ENCODE measurements at regions not wholly inside any gene's neighbourhood (a gene's known extent, or its start where the extent isn't known, plus 50 kb on each side); places are given as distances from the start of the nearest gene placed in this dataset.

GRCh38 chr2:125564471-125564870 is 1091.5 kb upstream of the GYPC start (continued):
- TF ChIP-seq, protein P1, sequence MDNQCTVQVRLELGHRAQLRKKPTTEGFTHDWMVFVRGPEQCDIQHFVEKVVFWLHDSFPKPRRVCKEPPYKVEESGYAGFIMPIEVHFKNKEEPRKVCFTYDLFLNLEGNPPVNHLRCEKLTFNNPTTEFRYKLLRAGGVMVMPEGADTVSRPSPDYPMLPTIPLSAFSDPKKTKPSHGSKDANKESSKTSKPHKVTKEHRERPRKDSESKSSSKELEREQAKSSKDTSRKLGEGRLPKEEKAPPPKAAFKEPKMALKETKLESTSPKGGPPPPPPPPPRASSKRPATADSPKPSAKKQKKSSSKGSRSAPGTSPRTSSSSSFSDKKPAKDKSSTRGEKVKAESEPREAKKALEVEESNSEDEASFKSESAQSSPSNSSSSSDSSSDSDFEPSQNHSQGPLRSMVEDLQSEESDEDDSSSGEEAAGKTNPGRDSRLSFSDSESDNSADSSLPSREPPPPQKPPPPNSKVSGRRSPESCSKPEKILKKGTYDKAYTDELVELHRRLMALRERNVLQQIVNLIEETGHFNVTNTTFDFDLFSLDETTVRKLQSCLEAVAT (IDR thresholded peaks at IDR 0.05), result no peak
- no peak for TF ChIP-seq SREBF2 (IDR thresholded peaks at IDR 0.05; ENCODE audit: low read length)
- TF ChIP-seq, protein P2, sequence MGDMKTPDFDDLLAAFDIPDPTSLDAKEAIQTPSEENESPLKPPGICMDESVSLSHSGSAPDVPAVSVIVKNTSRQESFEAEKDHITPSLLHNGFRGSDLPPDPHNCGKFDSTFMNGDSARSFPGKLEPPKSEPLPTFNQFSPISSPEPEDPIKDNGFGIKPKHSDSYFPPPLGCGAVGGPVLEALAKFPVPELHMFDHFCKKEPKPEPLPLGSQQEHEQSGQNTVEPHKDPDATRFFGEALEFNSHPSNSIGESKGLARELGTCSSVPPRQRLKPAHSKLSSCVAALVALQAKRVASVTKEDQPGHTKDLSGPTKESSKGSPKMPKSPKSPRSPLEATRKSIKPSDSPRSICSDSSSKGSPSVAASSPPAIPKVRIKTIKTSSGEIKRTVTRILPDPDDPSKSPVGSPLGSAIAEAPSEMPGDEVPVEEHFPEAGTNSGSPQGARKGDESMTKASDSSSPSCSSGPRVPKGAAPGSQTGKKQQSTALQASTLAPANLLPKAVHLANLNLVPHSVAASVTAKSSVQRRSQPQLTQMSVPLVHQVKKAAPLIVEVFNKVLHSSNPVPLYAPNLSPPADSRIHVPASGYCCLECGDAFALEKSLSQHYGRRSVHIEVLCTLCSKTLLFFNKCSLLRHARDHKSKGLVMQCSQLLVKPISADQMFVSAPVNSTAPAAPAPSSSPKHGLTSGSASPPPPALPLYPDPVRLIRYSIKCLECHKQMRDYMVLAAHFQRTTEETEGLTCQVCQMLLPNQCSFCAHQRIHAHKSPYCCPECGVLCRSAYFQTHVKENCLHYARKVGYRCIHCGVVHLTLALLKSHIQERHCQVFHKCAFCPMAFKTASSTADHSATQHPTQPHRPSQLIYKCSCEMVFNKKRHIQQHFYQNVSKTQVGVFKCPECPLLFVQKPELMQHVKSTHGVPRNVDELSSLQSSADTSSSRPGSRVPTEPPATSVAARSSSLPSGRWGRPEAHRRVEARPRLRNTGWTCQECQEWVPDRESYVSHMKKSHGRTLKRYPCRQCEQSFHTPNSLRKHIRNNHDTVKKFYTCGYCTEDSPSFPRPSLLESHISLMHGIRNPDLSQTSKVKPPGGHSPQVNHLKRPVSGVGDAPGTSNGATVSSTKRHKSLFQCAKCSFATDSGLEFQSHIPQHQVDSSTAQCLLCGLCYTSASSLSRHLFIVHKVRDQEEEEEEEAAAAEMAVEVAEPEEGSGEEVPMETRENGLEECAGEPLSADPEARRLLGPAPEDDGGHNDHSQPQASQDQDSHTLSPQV (IDR thresholded peaks at IDR 0.05), result no peak
- TF ChIP-seq ATF7 (IDR thresholded peaks at IDR 0.05; ENCODE audit: low read depth), result no peak
- no peak for TF ChIP-seq TBL1XR1 (IDR thresholded peaks at IDR 0.05; ENCODE audit: low read depth, low read length)

GRCh38 chr2:125566422-125566821 is 1089.5 kb upstream of the GYPC start:
- no TSS peak for BruUV-seq (replicated peaks)
- Histone ChIP-seq H3K4me2 (ENCODE audit: control insufficient read depth, insufficient read depth) (no peak overlapping the region), H3K79me2 (ENCODE audit: control insufficient read depth, insufficient read depth, low read length) (no peaks in the 10 kb centered on the region), H3K36me3 (ENCODE audit: control insufficient read depth in 2 of 2, insufficient read depth in 2 of 2, low read length in 1 of 2) (no peaks in the 10 kb centered on the region), H3K4me3 (no peak overlapping the region), H3K27ac (ENCODE audit: control insufficient read depth, insufficient read depth) (no peak overlapping the region), H3K27me3 (replicated peaks in 1 of 2; ENCODE audit: control insufficient read depth in 2 of 2, insufficient read depth in 2 of 2, low read length in 1 of 2) (no peaks in the 10 kb centered on the region), H3K4me1 (ENCODE audit: control insufficient read depth, insufficient read depth, low read length) (no peaks in the 10 kb centered on the region), H3K9ac (ENCODE audit: control insufficient read depth, insufficient read depth, low read length) (no peak overlapping the region), H2AFZ (ENCODE audit: control insufficient read depth, low read depth, low read length) (no peak overlapping the region; the same call in 1 of the 2 replicates), H4K20me1 (ENCODE audit: control insufficient read depth, insufficient read depth) (no peaks in the 10 kb centered on the region), H3K9me3 (replicated peaks; ENCODE audit: control insufficient read depth, insufficient read depth, low read length) (no peaks in the 10 kb centered on the region)
- no peak for ATAC-seq
- intact Hi-C loops (cut with micrococcal nuclease; ENCODE audit: unreplicated experiment) (no loop called here), in situ Hi-C loops (cut with MboI) (no loop called here)
- ChIA-PET SMC1A (ENCODE audit: uncharacterized antibody, unreplicated experiment) (no interaction called here), CTCF (no interaction called here), POLR2A (no interaction called here), RAD21 (ENCODE audit: unreplicated experiment) (no interaction called here)
- FAIRE-seq, result no peak
- TF ChIP-seq CHD4 (IDR thresholded peaks at IDR 0.05) (no peak), PML (IDR thresholded peaks at IDR 0.05; ENCODE audit: low read length) (no peak), SREBF1 (IDR thresholded peaks at IDR 0.05; ENCODE audit: low read length) (no peak), ASH2L (IDR thresholded peaks at IDR 0.05; ENCODE audit: borderline replicate concordance, low read depth) (no peak)
- TF ChIP-seq, protein P3, sequence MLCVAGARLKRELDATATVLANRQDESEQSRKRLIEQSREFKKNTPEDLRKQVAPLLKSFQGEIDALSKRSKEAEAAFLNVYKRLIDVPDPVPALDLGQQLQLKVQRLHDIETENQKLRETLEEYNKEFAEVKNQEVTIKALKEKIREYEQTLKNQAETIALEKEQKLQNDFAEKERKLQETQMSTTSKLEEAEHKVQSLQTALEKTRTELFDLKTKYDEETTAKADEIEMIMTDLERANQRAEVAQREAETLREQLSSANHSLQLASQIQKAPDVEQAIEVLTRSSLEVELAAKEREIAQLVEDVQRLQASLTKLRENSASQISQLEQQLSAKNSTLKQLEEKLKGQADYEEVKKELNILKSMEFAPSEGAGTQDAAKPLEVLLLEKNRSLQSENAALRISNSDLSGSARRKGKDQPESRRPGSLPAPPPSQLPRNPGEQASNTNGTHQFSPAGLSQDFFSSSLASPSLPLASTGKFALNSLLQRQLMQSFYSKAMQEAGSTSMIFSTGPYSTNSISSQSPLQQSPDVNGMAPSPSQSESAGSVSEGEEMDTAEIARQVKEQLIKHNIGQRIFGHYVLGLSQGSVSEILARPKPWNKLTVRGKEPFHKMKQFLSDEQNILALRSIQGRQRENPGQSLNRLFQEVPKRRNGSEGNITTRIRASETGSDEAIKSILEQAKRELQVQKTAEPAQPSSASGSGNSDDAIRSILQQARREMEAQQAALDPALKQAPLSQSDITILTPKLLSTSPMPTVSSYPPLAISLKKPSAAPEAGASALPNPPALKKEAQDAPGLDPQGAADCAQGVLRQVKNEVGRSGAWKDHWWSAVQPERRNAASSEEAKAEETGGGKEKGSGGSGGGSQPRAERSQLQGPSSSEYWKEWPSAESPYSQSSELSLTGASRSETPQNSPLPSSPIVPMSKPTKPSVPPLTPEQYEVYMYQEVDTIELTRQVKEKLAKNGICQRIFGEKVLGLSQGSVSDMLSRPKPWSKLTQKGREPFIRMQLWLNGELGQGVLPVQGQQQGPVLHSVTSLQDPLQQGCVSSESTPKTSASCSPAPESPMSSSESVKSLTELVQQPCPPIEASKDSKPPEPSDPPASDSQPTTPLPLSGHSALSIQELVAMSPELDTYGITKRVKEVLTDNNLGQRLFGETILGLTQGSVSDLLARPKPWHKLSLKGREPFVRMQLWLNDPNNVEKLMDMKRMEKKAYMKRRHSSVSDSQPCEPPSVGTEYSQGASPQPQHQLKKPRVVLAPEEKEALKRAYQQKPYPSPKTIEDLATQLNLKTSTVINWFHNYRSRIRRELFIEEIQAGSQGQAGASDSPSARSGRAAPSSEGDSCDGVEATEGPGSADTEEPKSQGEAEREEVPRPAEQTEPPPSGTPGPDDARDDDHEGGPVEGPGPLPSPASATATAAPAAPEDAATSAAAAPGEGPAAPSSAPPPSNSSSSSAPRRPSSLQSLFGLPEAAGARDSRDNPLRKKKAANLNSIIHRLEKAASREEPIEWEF (IDR thresholded peaks at IDR 0.05; ENCODE audit: insufficient replicate concordance, low read depth, low read length), result no peak
- DNase-seq (ENCODE audit: low read depth, low spot score), result no peak
- 19% methylated on average over 3 of the region's 3 CpGs for WGBS (ENCODE audit: insufficient coverage, insufficient replicate concordance, low lambda C conversion rate, missing lambda C conversion rate)

Data from GM12878 (cell line).